HG03097 (cell line): ENCODE measurements at regions not wholly inside any gene's neighbourhood (a gene's known extent, or its start where the extent isn't known, plus 50 kb on each side); places are given as distances from the start of the nearest gene placed in this dataset.

ENCODE experiments used
- ATAC-seq: cut with Tn5 transposase; IDR thresholded peaks from one replicate; pipeline ENCODE4 v1.9.1; 2021; ENCODE audit not compliant: unreplicated experiment, low FRiP score

GRCh38 chr4:104418286-104418685 lies 76.4 kb downstream of the CXXC4 start:
- ATAC-seq: no peak

- ATAC-seq: no peak
These were observed 77.3 kb downstream of the CXXC4 start for GRCh38 chr4:104417357-104417882.

- no peak for ATAC-seq
These were observed 77.9 kb downstream of the CXXC4 start for GRCh38 chr4:104416725-104417356.

GRCh38 chr4:104413487-104413886 lies 81.2 kb downstream of the CXXC4 start:
- no peak for ATAC-seq

GRCh38 chr4:104412344-104412743 lies 82.3 kb downstream of the CXXC4 start:
- ATAC-seq: no peak

GRCh38 chr4:104411502-104411901 lies 83.2 kb downstream of the CXXC4 start:
- ATAC-seq: no peak

GRCh38 chr4:104408878-104409277 lies 85.8 kb downstream of the CXXC4 start:
- no peak for ATAC-seq

GRCh38 chr4:104404361-104404760 lies 90.3 kb downstream of the CXXC4 start:
- no peak for ATAC-seq

- ATAC-seq: no peak
These were observed 99.5 kb downstream of the CXXC4 start for GRCh38 chr4:104395168-104395614.

- ATAC-seq: no peak
These were observed 100.1 kb downstream of the CXXC4 start for GRCh38 chr4:104394406-104395167.

- ATAC-seq: no peak
These were observed 100.9 kb downstream of the CXXC4 start for GRCh38 chr4:104393655-104394324.

GRCh38 chr4:104385713-104386112 lies 109.0 kb downstream of the CXXC4 start:
- ATAC-seq: no peak

- no peak for ATAC-seq
These were observed 111.7 kb downstream of the CXXC4 start for GRCh38 chr4:104382961-104383360.

- ATAC-seq: no peak
These were observed 113.0 kb downstream of the CXXC4 start for GRCh38 chr4:104381729-104382128.

- no peak for ATAC-seq
These were observed 129.1 kb downstream of the CXXC4 start for GRCh38 chr4:104365618-104366017.

GRCh38 chr4:104353481-104353880 lies 141.2 kb downstream of the CXXC4 start:
- no peak for ATAC-seq

GRCh38 chr4:104352211-104352610 lies 142.5 kb downstream of the CXXC4 start:
- ATAC-seq: no peak

GRCh38 chr4:104351706-104352105 lies 143.0 kb downstream of the CXXC4 start:
- no peak for ATAC-seq

- ATAC-seq: no peak
These were observed 149.0 kb downstream of the CXXC4 start for GRCh38 chr4:104345598-104346242.

GRCh38 chr4:104344342-104344980 lies 150.2 kb downstream of the CXXC4 start:
- no peak for ATAC-seq
